ENCODE measurements at regions not wholly inside any gene's neighbourhood (a gene's known extent, or its start where the extent isn't known, plus 50 kb on each side); places are given as distances from the start of the nearest gene placed in this dataset.
"Not testable (repeated sequence)": the region's sequence is repeated elsewhere in the genome, so short reads cannot be mapped to it uniquely, and the experiment has no call there.

- no peak overlapping the region for H3K4me3 Mint-ChIP-seq
- H3K4me1 Mint-ChIP-seq = peaks cover 4% of the 10 kb centered on the region
- DNase-seq = no peak
- H3K36me3 Mint-ChIP-seq (ENCODE audit: low read depth) = no peaks in the 10 kb centered on the region
- no peak overlapping the region for H3K27ac Mint-ChIP-seq
- intact Hi-C loops (cut with micrococcal nuclease) = no loop called here
- no peaks in the 10 kb centered on the region for H3K9me3 Mint-ChIP-seq
- H3K27me3 Mint-ChIP-seq = peaks cover 25% of the 10 kb centered on the region
Observed at GRCh38 chr9:22170556-22170955, 161.5 kb upstream of the CDKN2B start.

GRCh38 chr9:22170990-22171670 is 162.0 kb upstream of the CDKN2B start:
- no peak for DNase-seq
- no peaks in the 10 kb centered on the region for H3K9me3 Mint-ChIP-seq
- no peak overlapping the region for H3K27ac Mint-ChIP-seq
- peaks cover 10% of the 10 kb centered on the region for H3K4me1 Mint-ChIP-seq
- H3K4me3 Mint-ChIP-seq = no peak overlapping the region
- peaks cover 21% of the 10 kb centered on the region for H3K27me3 Mint-ChIP-seq
- peaks cover under 1% of the 10 kb centered on the region for H3K36me3 Mint-ChIP-seq (ENCODE audit: low read depth)
- intact Hi-C loops (cut with micrococcal nuclease) = no loop called here

- H3K4me3 Mint-ChIP-seq = no peak overlapping the region
- H3K4me1 Mint-ChIP-seq = peaks cover 14% of the 10 kb centered on the region
- intact Hi-C loops (cut with micrococcal nuclease) = no loop called here
Observed at GRCh38 chr9:22171691-22172090, 162.6 kb upstream of the CDKN2B start.

GRCh38 chr9:22173908-22174307 is 164.8 kb upstream of the CDKN2B start:
- peaks cover 14% of the 10 kb centered on the region for H3K4me1 Mint-ChIP-seq
- no peak overlapping the region for H3K4me3 Mint-ChIP-seq
- H3K27me3 Mint-ChIP-seq = peaks cover 21% of the 10 kb centered on the region
- no peak for DNase-seq
- peaks cover 6% of the 10 kb centered on the region for H3K9me3 Mint-ChIP-seq
- H3K27ac Mint-ChIP-seq = no peak overlapping the region
- peaks cover 4% of the 10 kb centered on the region for H3K36me3 Mint-ChIP-seq (ENCODE audit: low read depth)
- intact Hi-C loops (cut with micrococcal nuclease) = loop anchor here (2.0 kb wide), 1 partner anchor 25 kb away; no protein-coding TSS in a partner anchor

More at GRCh38 chr9:22171691-22172090, 162.6 kb upstream of the CDKN2B start:
- peaks cover 2% of the 10 kb centered on the region for H3K36me3 Mint-ChIP-seq (ENCODE audit: low read depth)
- no peak for DNase-seq
- H3K27ac Mint-ChIP-seq = no peak overlapping the region
- no peaks in the 10 kb centered on the region for H3K9me3 Mint-ChIP-seq
- peaks cover 21% of the 10 kb centered on the region for H3K27me3 Mint-ChIP-seq

- H3K27ac Mint-ChIP-seq = peak overlapping the region; percentile 6
- peaks cover 4% of the 10 kb centered on the region for H3K36me3 Mint-ChIP-seq (ENCODE audit: low read depth)
- intact Hi-C loops (cut with micrococcal nuclease) = loop anchor here (2.0 kb wide), 1 partner anchor 27 kb away; no protein-coding TSS in a partner anchor
Observed at GRCh38 chr9:22175972-22176545, 167.0 kb upstream of the CDKN2B start.

GRCh38 chr9:22181021-22181420 is 171.9 kb upstream of the CDKN2B start:
- H3K36me3 Mint-ChIP-seq (ENCODE audit: low read depth); DNase-seq; H3K4me3 Mint-ChIP-seq; H3K4me1 Mint-ChIP-seq; intact Hi-C loops (cut with micrococcal nuclease); H3K27ac Mint-ChIP-seq: not testable (repeated sequence)
- Mint-ChIP-seq H3K27me3 (peaks cover 31% of the 10 kb centered on the region), H3K9me3 (peaks cover 20% of the 10 kb centered on the region)

More at GRCh38 chr9:22175972-22176545, 167.0 kb upstream of the CDKN2B start:
- Mint-ChIP-seq H3K27me3 (peaks cover 23% of the 10 kb centered on the region), H3K4me1 (peaks cover 13% of the 10 kb centered on the region), H3K4me3 (peak overlapping the region; percentile 4), H3K9me3 (peaks cover 16% of the 10 kb centered on the region)
- DNase-seq = peak; percentile 61

- Mint-ChIP-seq H3K4me1 (no peaks in the 10 kb centered on the region), H3K27me3 (peaks cover 50% of the 10 kb centered on the region), H3K36me3 (ENCODE audit: low read depth) (no peaks in the 10 kb centered on the region), H3K4me3 (no peak overlapping the region), H3K27ac (no peak overlapping the region), H3K9me3 (peaks cover 3% of the 10 kb centered on the region)
- DNase-seq = no peak
- intact Hi-C loops (cut with micrococcal nuclease) = loop anchor here (5.0 kb wide), 1 partner anchor 42 kb away; no protein-coding TSS in a partner anchor
Observed at GRCh38 chr9:22189471-22189870, 180.4 kb upstream of the CDKN2B start.

- H3K4me1 Mint-ChIP-seq; DNase-seq; H3K36me3 Mint-ChIP-seq (ENCODE audit: low read depth); intact Hi-C loops (cut with micrococcal nuclease); H3K27ac Mint-ChIP-seq; H3K9me3 Mint-ChIP-seq; H3K4me3 Mint-ChIP-seq: not testable (repeated sequence)
- H3K27me3 Mint-ChIP-seq = peaks cover 47% of the 10 kb centered on the region
Observed at GRCh38 chr9:22197000-22197399, 187.9 kb upstream of the CDKN2B start.

- intact Hi-C loops (cut with micrococcal nuclease) = no loop called here
- Mint-ChIP-seq H3K27ac (no peak overlapping the region), H3K36me3 (ENCODE audit: low read depth) (no peaks in the 10 kb centered on the region), H3K4me3 (no peak overlapping the region), H3K27me3 (peaks cover 52% of the 10 kb centered on the region), H3K9me3 (peaks cover 3% of the 10 kb centered on the region), H3K4me1 (peaks cover 4% of the 10 kb centered on the region)
- no peak for DNase-seq
Observed at GRCh38 chr9:22198681-22199080, 189.6 kb upstream of the CDKN2B start.

GRCh38 chr9:22201256-22201655 is 192.2 kb upstream of the CDKN2B start:
- H3K36me3 Mint-ChIP-seq (ENCODE audit: low read depth) = no peaks in the 10 kb centered on the region
- H3K4me1 Mint-ChIP-seq = peaks cover 4% of the 10 kb centered on the region
- no peak overlapping the region for H3K27ac Mint-ChIP-seq
- DNase-seq = no peak
- H3K9me3 Mint-ChIP-seq = peaks cover 3% of the 10 kb centered on the region
- H3K4me3 Mint-ChIP-seq = no peak overlapping the region
- H3K27me3 Mint-ChIP-seq = peaks cover 38% of the 10 kb centered on the region
- intact Hi-C loops (cut with micrococcal nuclease) = no loop called here

- Mint-ChIP-seq H3K36me3 (ENCODE audit: low read depth) (no peaks in the 10 kb centered on the region), H3K9me3 (no peaks in the 10 kb centered on the region), H3K27ac (no peak overlapping the region), H3K4me1 (peaks cover 5% of the 10 kb centered on the region), H3K4me3 (no peak overlapping the region), H3K27me3 (peaks cover 37% of the 10 kb centered on the region)
- DNase-seq = no peak
- intact Hi-C loops (cut with micrococcal nuclease) = no loop called here
Observed at GRCh38 chr9:22203371-22204138, 194.4 kb upstream of the CDKN2B start.

- peaks cover 2% of the 10 kb centered on the region for H3K9me3 Mint-ChIP-seq
- no peaks in the 10 kb centered on the region for H3K36me3 Mint-ChIP-seq (ENCODE audit: low read depth)
- DNase-seq = no peak
- H3K4me3 Mint-ChIP-seq = no peak overlapping the region
- H3K27me3 Mint-ChIP-seq = peaks cover 32% of the 10 kb centered on the region
- intact Hi-C loops (cut with micrococcal nuclease) = no loop called here
- peaks cover 11% of the 10 kb centered on the region for H3K4me1 Mint-ChIP-seq
- H3K27ac Mint-ChIP-seq = no peak overlapping the region
Observed at GRCh38 chr9:22204240-22204639, 195.1 kb upstream of the CDKN2B start.

GRCh38 chr9:22206833-22207232 is 197.7 kb upstream of the CDKN2B start:
- peaks cover 3% of the 10 kb centered on the region for H3K9me3 Mint-ChIP-seq
- H3K27me3 Mint-ChIP-seq = peaks cover 27% of the 10 kb centered on the region
- intact Hi-C loops (cut with micrococcal nuclease) = no loop called here
- no peak overlapping the region for H3K27ac Mint-ChIP-seq
- H3K4me3 Mint-ChIP-seq = no peak overlapping the region
- no peaks in the 10 kb centered on the region for H3K36me3 Mint-ChIP-seq (ENCODE audit: low read depth)
- DNase-seq = no peak
- peaks cover 23% of the 10 kb centered on the region for H3K4me1 Mint-ChIP-seq
